ENCODE measurements at regions not wholly inside any gene's neighbourhood (a gene's known extent, or its start where the extent isn't known, plus 50 kb on each side); places are given as distances from the start of the nearest gene placed in this dataset.

DNA sequence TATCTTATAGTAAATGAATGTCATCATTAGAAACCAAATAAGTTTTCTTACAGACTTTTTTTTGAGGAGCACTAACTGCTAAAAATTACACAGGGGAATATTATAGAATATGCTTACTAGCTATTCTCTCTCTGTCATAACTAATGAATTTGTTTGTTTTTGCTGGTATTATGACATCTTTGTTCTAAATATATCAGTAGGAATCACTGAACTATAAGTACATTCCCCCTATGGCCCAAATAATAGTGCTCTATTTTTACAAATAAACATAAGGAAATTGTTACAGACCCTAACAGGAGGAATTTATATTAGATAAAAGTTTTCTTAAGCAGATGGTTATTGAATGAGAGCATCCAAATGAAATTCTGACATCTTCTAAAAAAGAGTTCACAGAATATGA is 83.0 kb upstream of the RIOK2 start:
- TF ChIP-seq CTCF (IDR thresholded peaks at IDR 0.05; ENCODE audit: low read length) (no peak), EZH2 (IDR thresholded peaks at IDR 0.05; ENCODE audit: borderline replicate concordance, low read length) (no peak)

Measured in OCI-LY1 (cell line).